ENCODE measurements at regions not wholly inside any gene's neighbourhood (a gene's known extent, or its start where the extent isn't known, plus 50 kb on each side); places are given as distances from the start of the nearest gene placed in this dataset.

- DNase-seq (ENCODE audit: low read depth), result no peak
Measured at GRCh38 chr4:128528793-128529553, 241.4 kb upstream of the PGRMC2 start.

GRCh38 chr4:128527946-128528576, 240.4 kb upstream of the PGRMC2 start:
- no peak for DNase-seq (ENCODE audit: low read depth)

- DNase-seq (ENCODE audit: low read depth), result no peak
Measured at GRCh38 chr4:128527351-128527750, 239.7 kb upstream of the PGRMC2 start.

GRCh38 chr4:128525992-128526630, 238.5 kb upstream of the PGRMC2 start:
- no peak for DNase-seq (ENCODE audit: low read depth)

- DNase-seq (ENCODE audit: low read depth), result no peak
Measured at GRCh38 chr4:128525387-128525786, 237.8 kb upstream of the PGRMC2 start.

- DNase-seq (ENCODE audit: low read depth), result no peak
Measured at GRCh38 chr4:128524311-128524710, 236.7 kb upstream of the PGRMC2 start.

DNA sequence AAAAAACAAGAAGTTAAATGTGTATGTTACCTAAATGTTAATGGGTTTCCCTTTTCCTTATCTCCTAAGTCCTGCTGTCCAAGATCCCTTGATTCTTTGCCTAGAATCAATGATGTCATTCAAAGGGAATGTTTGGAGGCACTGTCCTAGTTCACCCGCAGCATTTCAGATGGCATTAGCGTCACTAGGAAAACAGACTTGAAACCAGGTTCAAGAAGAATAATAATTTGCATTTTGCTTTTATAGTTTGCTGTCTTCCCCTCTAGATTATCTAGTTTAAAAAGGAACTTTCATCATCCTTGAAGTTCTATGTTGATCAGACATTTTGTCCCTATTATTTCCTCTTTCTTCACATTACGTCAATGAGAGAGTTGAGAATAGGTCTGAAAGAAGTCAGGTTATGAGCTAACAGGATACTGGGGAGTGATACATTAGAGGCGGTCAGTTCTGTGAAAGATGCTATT, 234.1 kb upstream of the PGRMC2 start:
- no peak for DNase-seq (ENCODE audit: low read depth)

- no peak for DNase-seq (ENCODE audit: low read depth)
Measured at GRCh38 chr4:128521156-128521555, 233.5 kb upstream of the PGRMC2 start.

DNA sequence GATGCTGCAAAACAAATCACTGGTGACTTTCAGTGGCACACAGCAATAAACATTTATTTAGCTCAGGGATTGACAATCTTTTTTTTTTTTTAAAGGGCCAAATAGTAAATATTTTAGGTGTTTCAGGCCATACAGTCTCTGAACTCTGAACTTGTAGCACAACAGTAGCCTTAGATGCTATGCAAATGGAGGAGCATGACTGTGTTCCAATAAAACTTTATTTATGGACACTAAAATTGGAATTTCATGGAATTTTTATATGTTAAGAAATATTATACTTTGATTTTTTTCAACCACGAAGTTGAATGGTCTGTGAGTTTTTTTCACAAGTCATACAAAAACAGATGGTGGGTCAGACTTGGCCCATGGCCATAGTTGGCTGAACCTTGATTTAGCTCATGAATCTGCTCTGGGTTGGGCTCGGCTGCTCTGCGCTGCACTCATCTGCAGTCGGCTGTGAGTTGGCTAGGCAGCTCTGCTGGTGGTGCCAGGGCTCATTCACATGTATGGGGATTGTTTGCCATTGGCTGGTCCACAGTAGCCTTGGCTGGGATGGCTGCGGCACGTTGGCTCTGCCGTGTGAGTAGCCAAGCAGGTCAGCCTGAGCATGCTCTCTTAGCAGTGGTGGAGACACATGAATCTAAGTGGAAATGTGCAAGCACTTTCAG, 231.7 kb upstream of the PGRMC2 start:
- no peak for DNase-seq (ENCODE audit: low read depth)

DNA sequence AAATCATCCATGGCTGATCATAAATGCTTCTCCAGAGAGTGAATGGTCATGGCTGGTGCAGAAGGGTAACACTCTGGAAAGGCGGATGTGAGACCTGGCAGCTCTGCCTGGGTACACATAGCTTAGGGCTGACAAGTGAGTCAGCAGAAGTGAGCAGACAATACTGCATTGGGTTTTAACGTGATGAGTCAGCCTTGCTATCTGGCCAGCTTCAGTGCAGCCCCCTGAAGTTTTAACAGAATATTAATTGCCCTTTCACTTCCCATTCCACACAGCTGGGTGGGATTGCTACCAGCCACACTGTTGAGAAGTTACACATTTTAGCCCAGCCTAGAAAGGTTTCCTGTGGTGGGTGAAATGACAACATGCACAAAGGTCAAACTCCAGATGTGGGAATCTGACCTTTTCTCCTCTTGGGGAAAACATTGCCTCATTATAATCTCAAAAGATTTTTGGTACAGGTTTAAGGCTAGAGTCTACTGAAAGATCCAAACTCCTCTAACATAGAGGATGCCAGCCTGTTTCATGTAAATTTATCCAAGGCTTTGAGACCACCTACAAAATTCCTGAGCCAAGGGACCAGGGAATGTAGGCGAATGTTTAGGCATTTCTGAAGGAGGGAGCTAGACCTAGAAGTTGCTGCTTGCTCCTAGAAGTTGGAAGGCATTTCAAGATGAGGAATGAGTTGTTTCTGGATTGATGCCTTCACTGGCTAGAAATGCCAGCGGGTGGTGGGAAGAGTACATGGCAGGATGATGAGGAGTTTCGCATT, 230.3 kb upstream of the PGRMC2 start:
- no peak for DNase-seq (ENCODE audit: low read depth)

- no peak for DNase-seq (ENCODE audit: low read depth)
Measured at GRCh38 chr4:128517096-128517738, 229.6 kb upstream of the PGRMC2 start.

- DNase-seq (ENCODE audit: low read depth), result no peak
Measured at GRCh38 chr4:128516301-128516969, 228.8 kb upstream of the PGRMC2 start.

GRCh38 chr4:128513664-128514484, 226.3 kb upstream of the PGRMC2 start:
- no peak for DNase-seq (ENCODE audit: low read depth)

- no peak for DNase-seq (ENCODE audit: low read depth)
Measured at GRCh38 chr4:128512767-128513322, 225.2 kb upstream of the PGRMC2 start.

- DNase-seq (ENCODE audit: low read depth), result no peak
Measured at GRCh38 chr4:128512161-128512560, 224.5 kb upstream of the PGRMC2 start.

- no peak for DNase-seq (ENCODE audit: low read depth)
Measured at GRCh38 chr4:128510850-128511249, 223.2 kb upstream of the PGRMC2 start.

DNA sequence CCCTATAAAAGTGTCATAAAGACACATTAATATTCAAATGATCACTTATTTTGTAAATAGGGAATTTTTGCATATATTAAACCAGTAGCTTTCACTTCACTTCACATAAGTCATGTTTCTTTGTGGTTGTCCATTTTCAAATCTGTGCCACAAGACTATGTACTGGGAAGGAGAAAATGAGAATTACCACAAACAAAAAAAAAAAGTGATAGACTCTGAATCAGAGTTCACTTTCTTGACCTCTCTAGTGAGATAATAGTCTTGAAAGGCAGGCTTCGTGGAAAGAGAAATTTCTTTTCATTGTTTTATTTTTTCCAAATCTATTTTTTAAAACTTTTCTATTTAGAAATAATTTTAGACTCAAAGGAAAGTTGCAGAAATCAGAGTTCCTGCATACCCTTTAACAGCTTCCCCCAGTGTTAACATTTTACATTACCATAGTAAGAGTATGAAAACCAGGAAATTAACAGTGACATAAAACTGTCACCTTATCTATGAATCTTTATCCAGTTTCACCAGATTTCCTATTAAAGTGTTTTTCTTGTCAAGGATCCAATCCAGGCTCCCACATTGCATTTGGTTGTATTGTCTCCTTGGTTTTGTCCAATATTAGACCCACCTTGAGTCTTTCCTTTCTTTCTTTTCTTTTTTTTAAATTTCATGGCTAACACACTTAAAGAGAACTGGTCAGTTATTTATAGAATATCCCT, 215.4 kb upstream of the PGRMC2 start:
- no peak for DNase-seq (ENCODE audit: low read depth)

- no peak for DNase-seq (ENCODE audit: low read depth)
Measured at GRCh38 chr4:128501239-128501638, 213.6 kb upstream of the PGRMC2 start.
